CD4-positive, alpha-beta memory T cell (primary cell): ENCODE measurements at regions not wholly inside any gene's neighbourhood (a gene's known extent, or its start where the extent isn't known, plus 50 kb on each side); places are given as distances from the start of the nearest gene placed in this dataset.
A peak's percentile ranks its signal among the peaks of the same experiment; 100 is the strongest.

Source experiments
- CTCF ChIA-PET: fragments of 350-600 bp; sonication (Branson Sonifier 250); formaldehyde crosslinking; loops from one replicate; lab custom pipeline; 2021; ENCODE audit warnings: inconsistent platforms; ENCODE audit not compliant: partially characterized antibody; lab: Charles Lee
- POLR2A ChIA-PET: fragments of 350-600 bp; sonication (Branson Sonifier 250); formaldehyde crosslinking; loops from one replicate; lab custom pipeline; 2021; ENCODE audit not compliant: partially characterized antibody; lab: Charles Lee
- DNase-seq, 5 donors: peaks; one replicate each; pipeline versions ENCODE4 v3.0.0 to v3.0.0-alpha.2; 2020 to 2022; ENCODE audit warnings: mixed read lengths in 1 of 5
- H3K27ac ChIP-seq: one replicate; pipeline ENCODE4 v1.7.0; 2013; ENCODE audit warnings: low read depth, low read length
- H3K27me3 ChIP-seq: 2 replicates; pipeline ENCODE4 v1.7.0; 2013; ENCODE audit warnings: mild to moderate bottlenecking, low read length, moderate library complexity; ENCODE audit not compliant: insufficient read depth
- H3K36me3 ChIP-seq: 2 replicates; pipeline ENCODE4 v1.7.0; 2013; ENCODE audit warnings: mild to moderate bottlenecking, low read length, moderate library complexity; ENCODE audit not compliant: insufficient read depth
- H3K4me1 ChIP-seq: 2 replicates; pipeline ENCODE4 v1.7.0; 2013; ENCODE audit warnings: mild to moderate bottlenecking, low read length, moderate library complexity; ENCODE audit not compliant: insufficient read depth
- H3K4me3 ChIP-seq, 2 donors: one replicate each; pipeline ENCODE4 v1.7.0; 2013; ENCODE audit warnings: low read length in 2 of 2, mild to moderate bottlenecking in 1 of 2
- H3K9me3 ChIP-seq, 2 donors: one replicate each; pipeline ENCODE4 v1.7.0; 2013; ENCODE audit warnings: low read length in 2 of 2, control low read depth in 1 of 2; ENCODE audit not compliant: control insufficient read depth in 1 of 2
- H3K27ac Mint-ChIP-seq, 7 donors: one replicate each; pipeline ENCODE4 v1.8.0; 2020 to 2021; ENCODE audit warnings: mixed read lengths in 7 of 7, mild to moderate bottlenecking in 6 of 7, inconsistent platforms in 3 of 7, moderate library complexity in 3 of 7
- H3K27me3 Mint-ChIP-seq, 2 donors: one replicate each; pipeline ENCODE4 v1.8.0; 2020 to 2021; ENCODE audit warnings: mixed read lengths in 2 of 2
- H3K36me3 Mint-ChIP-seq, 2 donors: one replicate each; pipeline ENCODE4 v1.8.0; 2020 to 2021; ENCODE audit warnings: mixed read lengths in 2 of 2, inconsistent platforms in 1 of 2, mild to moderate bottlenecking in 1 of 2
- H3K4me1 Mint-ChIP-seq, 4 donors: one replicate each; pipeline ENCODE4 v1.8.0; 2020 to 2021; ENCODE audit warnings: mixed read lengths in 4 of 4, mild to moderate bottlenecking in 1 of 4
- H3K4me3 Mint-ChIP-seq, 8 donors: one replicate each; pipeline ENCODE4 v1.8.0; 2020 to 2021; ENCODE audit warnings: mixed read lengths in 8 of 8, mild to moderate bottlenecking in 7 of 8, moderate library complexity in 6 of 8, inconsistent platforms in 3 of 8
- H3K9me3 Mint-ChIP-seq, 8 donors: one replicate each; pipeline ENCODE4 v1.8.0; 2020 to 2021; ENCODE audit warnings: mixed read lengths in 8 of 8, mild to moderate bottlenecking in 5 of 8, inconsistent platforms in 3 of 8, moderate library complexity in 1 of 8
- intact Hi-C: fragments of 100-400 bp; cut with micrococcal nuclease; formaldehyde crosslinking; loops from one replicate; pipeline ENCODE4 v1.15.1; 2023

- Mint-ChIP-seq H3K4me3 (no peak overlapping the region), H3K27ac (no peak overlapping the region), H3K36me3 (no peaks in the 10 kb centered on the region), H3K27me3 (peaks cover 8 to 10% of the 10 kb centered on the region in 2 donors), H3K4me1 (peaks cover 0 to 7% (median 0%) of the 10 kb centered on the region in 4 donors), H3K9me3 (no peaks in the 10 kb centered on the region)
- Histone ChIP-seq H3K27ac (no peak overlapping the region), H3K4me3 (no peak overlapping the region), H3K4me1 (no peaks in the 10 kb centered on the region), H3K9me3 (no peaks in the 10 kb centered on the region), H3K36me3 (no peaks in the 10 kb centered on the region), H3K27me3 (no peaks in the 10 kb centered on the region)
- DNase-seq, result no peak
- POLR2A ChIA-PET, result no interaction called here
- CTCF ChIA-PET, result no interaction called here
- intact Hi-C loops, result no loop called here
Measured at GRCh38 chr2:121072784-121073183, 212.2 kb downstream of the TFCP2L1 start.

DNA sequence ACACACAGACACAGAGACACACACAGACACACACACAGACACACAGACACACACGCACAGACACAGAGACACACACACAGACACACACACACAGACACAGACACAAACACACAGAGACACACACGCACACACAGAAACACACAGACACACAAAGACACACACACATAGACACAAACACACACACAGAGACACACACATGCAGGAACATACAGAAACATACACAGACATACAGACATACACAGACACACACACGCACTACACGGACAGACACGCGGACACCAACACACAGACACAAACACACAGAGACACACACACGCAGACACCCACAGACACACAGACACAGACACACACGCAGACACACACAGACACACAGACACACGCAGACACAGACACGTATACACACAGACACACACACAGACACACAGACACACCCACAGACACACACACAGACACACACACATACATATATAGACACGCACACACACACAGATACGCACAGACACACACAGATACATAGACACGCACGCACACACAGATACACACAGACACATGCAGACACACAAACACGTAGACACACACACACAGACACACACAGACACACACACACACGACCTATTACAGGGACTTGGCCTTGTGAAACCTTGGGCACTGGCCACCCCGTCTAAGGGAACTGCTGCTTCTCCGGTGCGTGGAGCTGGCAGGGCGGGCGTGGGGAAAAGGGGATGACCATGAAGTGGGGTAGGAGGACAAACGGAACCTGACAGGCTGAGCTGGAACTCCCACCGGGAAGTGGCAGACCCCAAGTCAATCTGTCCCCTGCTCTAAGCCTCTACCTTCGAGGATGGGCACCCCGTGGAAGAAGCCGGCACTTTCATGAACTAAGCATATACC lies 211.4 kb downstream of the TFCP2L1 start:
- Mint-ChIP-seq H3K27me3 (peaks cover 8 to 11% of the 10 kb centered on the region in 2 donors), H3K27ac (no peak overlapping the region), H3K36me3 (no peaks in the 10 kb centered on the region), H3K4me3 (no peak overlapping the region), H3K4me1 (peaks cover 0 to 7% (median 0%) of the 10 kb centered on the region in 4 donors), H3K9me3 (no peaks in the 10 kb centered on the region)
- H3K4me1 ChIP-seq, result no peaks in the 10 kb centered on the region
- CTCF ChIA-PET, result interaction anchor here (4.5 kb wide), 1 partner anchor 13 kb away, joined by 32 read pairs; no protein-coding TSS in a partner anchor
- intact Hi-C loops, result no loop called here
- POLR2A ChIA-PET, result no interaction called here
- no peaks in the 10 kb centered on the region for H3K27me3 ChIP-seq
- H3K27ac ChIP-seq, result no peak overlapping the region
- H3K4me3 ChIP-seq, result no peak overlapping the region
- no peaks in the 10 kb centered on the region for H3K9me3 ChIP-seq
- H3K36me3 ChIP-seq, result no peaks in the 10 kb centered on the region
- DNase-seq, result no peak

GRCh38 chr2:121074293-121074932 lies 210.6 kb downstream of the TFCP2L1 start:
- Histone ChIP-seq H3K4me3 (no peak overlapping the region), H3K36me3 (no peaks in the 10 kb centered on the region), H3K9me3 (no peaks in the 10 kb centered on the region), H3K4me1 (no peaks in the 10 kb centered on the region), H3K27ac (no peak overlapping the region), H3K27me3 (no peaks in the 10 kb centered on the region)
- ChIA-PET POLR2A (no interaction called here), CTCF (interaction anchor here (1.6 to 4.5 kb wide), 2 partner anchors 10 to 12 kb away, joined by 4 to 32 read pairs; no protein-coding TSS in a partner anchor)
- intact Hi-C loops, result no loop called here
- no peak for DNase-seq
- Mint-ChIP-seq H3K27me3 (peaks cover 8 to 11% of the 10 kb centered on the region in 2 donors), H3K27ac (no peak overlapping the region), H3K4me1 (peaks cover 0 to 7% (median 0%) of the 10 kb centered on the region in 4 donors), H3K9me3 (no peaks in the 10 kb centered on the region), H3K4me3 (peak overlapping the region in 1 of 8 donors; percentile 31), H3K36me3 (no peaks in the 10 kb centered on the region)

- no peak for DNase-seq
- intact Hi-C loops, result no loop called here
- CTCF ChIA-PET, result interaction anchor here (1.1 to 4.5 kb wide), 5 partner anchors 9 to 26 kb away, joined by 3 to 32 read pairs (median 4); no protein-coding TSS in a partner anchor
- Histone ChIP-seq H3K27ac (no peak overlapping the region), H3K4me1 (no peaks in the 10 kb centered on the region), H3K36me3 (no peaks in the 10 kb centered on the region), H3K27me3 (no peaks in the 10 kb centered on the region), H3K4me3 (no peak overlapping the region), H3K9me3 (no peaks in the 10 kb centered on the region)
- POLR2A ChIA-PET, result no interaction called here
- no peaks in the 10 kb centered on the region for H3K36me3 Mint-ChIP-seq
- no peak overlapping the region for H3K4me3 Mint-ChIP-seq
- no peaks in the 10 kb centered on the region for H3K9me3 Mint-ChIP-seq
- no peak overlapping the region for H3K27ac Mint-ChIP-seq
- H3K4me1 Mint-ChIP-seq, result peaks cover 0 to 7% (median 0%) of the 10 kb centered on the region in 4 donors
- peaks cover 12 to 13% of the 10 kb centered on the region in 2 donors for H3K27me3 Mint-ChIP-seq
Measured at GRCh38 chr2:121075006-121075551, 209.9 kb downstream of the TFCP2L1 start.

DNA sequence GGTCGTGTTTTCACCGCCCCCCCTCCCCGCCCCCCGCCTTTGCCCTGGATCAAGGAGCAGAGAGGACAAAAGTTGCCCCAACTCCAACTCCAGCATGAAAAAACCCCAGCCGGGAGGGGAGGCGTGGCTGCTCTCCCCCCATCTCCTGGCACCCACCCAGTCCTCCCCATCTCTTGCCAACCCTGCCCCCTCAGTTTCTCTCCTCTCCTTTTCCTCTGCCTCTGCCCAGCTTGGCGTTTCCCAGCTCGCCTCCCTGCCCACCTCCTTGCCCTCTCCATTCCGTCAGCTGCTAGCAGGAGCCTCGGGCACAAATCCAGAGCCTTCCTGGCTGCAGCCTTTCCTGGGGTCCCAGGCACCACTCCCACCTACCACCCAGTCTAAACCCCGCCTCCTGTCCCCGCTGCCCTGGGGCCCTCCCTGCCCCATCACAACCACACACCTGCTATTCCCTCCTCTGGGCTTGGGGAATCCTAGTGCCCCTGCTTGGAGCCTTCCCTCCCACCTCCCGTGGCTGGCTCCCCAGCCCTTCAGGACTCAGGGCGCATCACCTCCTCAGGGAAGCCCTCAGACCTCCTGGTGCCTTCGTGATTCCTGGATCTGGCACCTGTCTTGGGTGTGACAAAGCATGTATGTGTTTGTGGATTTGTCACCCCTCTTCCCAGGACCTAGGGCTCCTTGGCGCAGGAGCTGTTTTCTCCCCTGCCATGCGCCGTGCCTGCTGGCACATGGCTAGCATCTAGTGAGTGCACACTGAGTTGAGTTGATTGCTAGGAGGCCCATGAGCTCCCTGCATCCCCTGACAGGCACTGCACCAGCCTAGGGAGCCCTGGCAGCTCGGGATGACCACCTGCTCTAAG lies 209.1 kb downstream of the TFCP2L1 start:
- Histone ChIP-seq H3K27me3 (no peaks in the 10 kb centered on the region), H3K27ac (no peak overlapping the region), H3K9me3 (no peaks in the 10 kb centered on the region), H3K4me1 (no peaks in the 10 kb centered on the region), H3K36me3 (no peaks in the 10 kb centered on the region), H3K4me3 (no peak overlapping the region)
- Mint-ChIP-seq H3K36me3 (no peaks in the 10 kb centered on the region), H3K4me3 (no peak overlapping the region), H3K9me3 (no peaks in the 10 kb centered on the region), H3K27me3 (peaks cover 13% of the 10 kb centered on the region in 2 donors), H3K4me1 (peaks cover 0 to 7% (median 0%) of the 10 kb centered on the region in 4 donors), H3K27ac (no peak overlapping the region)
- intact Hi-C loops, result no loop called here
- ChIA-PET POLR2A (no interaction called here), CTCF (interaction anchor here (1.1 to 4.5 kb wide), 7 partner anchors 8 to 25 kb away, joined by 3 to 32 read pairs (median 6); no protein-coding TSS in a partner anchor)
- DNase-seq, result no peak

DNA sequence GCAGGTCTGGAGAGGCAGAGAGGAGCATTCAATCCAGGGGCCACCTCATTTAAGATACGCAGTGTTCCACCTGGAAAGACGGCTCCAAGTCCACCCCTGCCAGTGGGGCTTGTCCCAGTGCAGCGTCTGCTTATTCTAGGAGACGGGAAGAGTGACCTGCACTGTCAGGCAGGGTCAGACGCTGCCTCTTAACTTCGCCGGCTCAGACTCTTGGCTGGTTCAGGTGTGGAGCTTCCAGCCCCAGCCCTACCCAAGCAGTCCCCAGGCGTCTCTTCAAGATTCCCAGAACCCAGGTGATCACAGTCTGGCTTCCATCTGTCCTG lies 208.5 kb downstream of the TFCP2L1 start:
- Mint-ChIP-seq H3K27me3 (peaks cover 13 to 16% of the 10 kb centered on the region in 2 donors), H3K4me1 (peaks cover 0 to 7% (median 0%) of the 10 kb centered on the region in 4 donors), H3K9me3 (no peaks in the 10 kb centered on the region), H3K27ac (no peak overlapping the region), H3K4me3 (no peak overlapping the region), H3K36me3 (no peaks in the 10 kb centered on the region)
- no peak overlapping the region for H3K27ac ChIP-seq
- intact Hi-C loops, result no loop called here
- no peaks in the 10 kb centered on the region for H3K36me3 ChIP-seq
- no peak overlapping the region for H3K4me3 ChIP-seq
- POLR2A ChIA-PET, result no interaction called here
- H3K27me3 ChIP-seq, result no peaks in the 10 kb centered on the region
- no peak for DNase-seq
- no peaks in the 10 kb centered on the region for H3K4me1 ChIP-seq
- CTCF ChIA-PET, result interaction anchor here (1.1 to 4.5 kb wide), 7 partner anchors 8 to 25 kb away, joined by 3 to 32 read pairs (median 7); no protein-coding TSS in a partner anchor
- no peaks in the 10 kb centered on the region for H3K9me3 ChIP-seq
